Activated T-cell treated with anti-CD3 and anti-CD28 coated beads, Interleukin-2, amount 50 U/mL, for 4 hours (primary cell): ENCODE measurements at regions not wholly inside any gene's neighbourhood (a gene's known extent, or its start where the extent isn't known, plus 50 kb on each side); places are given as distances from the start of the nearest gene placed in this dataset.

Experiments used
- ATAC-seq, 2 donors: fragments of 200-7000 bp; cut with Tn5 transposase; one replicate each; pipeline ENCODE4 v1.10.0; 2021
- DNase-seq: peaks from one replicate; pipeline ENCODE4 v3.0.0-alpha.2; 2020
- H3K27me3 Mint-ChIP-seq: one replicate; pipeline ENCODE4 v1.8.0; 2021; ENCODE audit warnings: low read depth, mixed read lengths
- H3K36me3 Mint-ChIP-seq: one replicate; pipeline ENCODE4 v1.8.0; 2022; ENCODE audit warnings: mixed read lengths; ENCODE audit not compliant: insufficient read depth
- H3K4me1 Mint-ChIP-seq: one replicate; pipeline ENCODE4 v1.8.0; 2021; ENCODE audit warnings: low read depth, mixed read lengths
- H3K4me3 Mint-ChIP-seq: one replicate; pipeline ENCODE4 v1.8.0; 2021; ENCODE audit warnings: mild to moderate bottlenecking, moderate library complexity, mixed read lengths
- H3K9me3 Mint-ChIP-seq: one replicate; pipeline ENCODE4 v1.8.0; 2021; ENCODE audit warnings: mixed read lengths

GRCh38 chr1:57616921-57617320, 193.1 kb upstream of the DAB1 start:
- Mint-ChIP-seq H3K4me3 (no peak overlapping the region), H3K9me3 (no peaks in the 10 kb centered on the region), H3K4me1 (no peaks in the 10 kb centered on the region), H3K27me3 (no peaks in the 10 kb centered on the region), H3K36me3 (no peaks in the 10 kb centered on the region)
- DNase-seq: no peak
- ATAC-seq: no peak

GRCh38 chr1:57615956-57616355, 192.1 kb upstream of the DAB1 start:
- ATAC-seq (no peak), DNase-seq (no peak)
- H3K4me3 Mint-ChIP-seq: no peak overlapping the region
- peaks cover 2% of the 10 kb centered on the region for H3K27me3 Mint-ChIP-seq
- no peaks in the 10 kb centered on the region for H3K36me3 Mint-ChIP-seq
- no peaks in the 10 kb centered on the region for H3K4me1 Mint-ChIP-seq
- no peaks in the 10 kb centered on the region for H3K9me3 Mint-ChIP-seq

- ATAC-seq (no peak), DNase-seq (no peak)
- Mint-ChIP-seq H3K4me1 (no peaks in the 10 kb centered on the region), H3K9me3 (no peaks in the 10 kb centered on the region), H3K27me3 (peaks cover 2% of the 10 kb centered on the region), H3K36me3 (no peaks in the 10 kb centered on the region), H3K4me3 (no peak overlapping the region)
These were observed 189.0 kb upstream of the DAB1 start for GRCh38 chr1:57612833-57613232.

- Mint-ChIP-seq H3K9me3 (no peaks in the 10 kb centered on the region), H3K4me3 (no peak overlapping the region), H3K27me3 (peaks cover 6% of the 10 kb centered on the region), H3K4me1 (peaks cover 1% of the 10 kb centered on the region), H3K36me3 (no peaks in the 10 kb centered on the region)
- ATAC-seq: no peak
- no peak for DNase-seq
These were observed 182.1 kb upstream of the DAB1 start for GRCh38 chr1:57605933-57606332.

- Mint-ChIP-seq H3K4me3 (no peak overlapping the region), H3K36me3 (no peaks in the 10 kb centered on the region), H3K27me3 (peaks cover 6% of the 10 kb centered on the region), H3K4me1 (peaks cover 1% of the 10 kb centered on the region), H3K9me3 (no peaks in the 10 kb centered on the region)
- ATAC-seq: no peak
- no peak for DNase-seq
These were observed 179.8 kb upstream of the DAB1 start for GRCh38 chr1:57603696-57604095.

- Mint-ChIP-seq H3K4me3 (no peak overlapping the region), H3K36me3 (no peaks in the 10 kb centered on the region), H3K9me3 (no peaks in the 10 kb centered on the region), H3K27me3 (no peaks in the 10 kb centered on the region), H3K4me1 (peaks cover 1% of the 10 kb centered on the region)
- DNase-seq (no peak), ATAC-seq (no peak)
These were observed 176.6 kb upstream of the DAB1 start for GRCh38 chr1:57600424-57600823.

- Mint-ChIP-seq H3K27me3 (no peaks in the 10 kb centered on the region), H3K4me1 (no peaks in the 10 kb centered on the region), H3K9me3 (no peaks in the 10 kb centered on the region), H3K36me3 (no peaks in the 10 kb centered on the region), H3K4me3 (no peak overlapping the region)
- no peak for ATAC-seq
- no peak for DNase-seq
These were observed 175.6 kb upstream of the DAB1 start for GRCh38 chr1:57599236-57599994.

- Mint-ChIP-seq H3K4me1 (no peaks in the 10 kb centered on the region), H3K36me3 (no peaks in the 10 kb centered on the region), H3K9me3 (no peaks in the 10 kb centered on the region), H3K4me3 (no peak overlapping the region), H3K27me3 (no peaks in the 10 kb centered on the region)
- DNase-seq: no peak
- ATAC-seq: no peak
These were observed 173.2 kb upstream of the DAB1 start for GRCh38 chr1:57597036-57597435.

- no peak overlapping the region for H3K4me3 Mint-ChIP-seq
- H3K36me3 Mint-ChIP-seq: no peaks in the 10 kb centered on the region
- no peaks in the 10 kb centered on the region for H3K9me3 Mint-ChIP-seq
- ATAC-seq (no peak), DNase-seq (no peak)
- no peaks in the 10 kb centered on the region for H3K27me3 Mint-ChIP-seq
- H3K4me1 Mint-ChIP-seq: no peaks in the 10 kb centered on the region
These were observed 170.1 kb upstream of the DAB1 start for GRCh38 chr1:57594002-57594401.

GRCh38 chr1:57591842-57592241, 168.0 kb upstream of the DAB1 start:
- H3K9me3 Mint-ChIP-seq: no peaks in the 10 kb centered on the region
- no peak for ATAC-seq
- H3K36me3 Mint-ChIP-seq: no peaks in the 10 kb centered on the region
- DNase-seq: no peak
- H3K4me1 Mint-ChIP-seq: no peaks in the 10 kb centered on the region
- H3K27me3 Mint-ChIP-seq: no peaks in the 10 kb centered on the region
- H3K4me3 Mint-ChIP-seq: no peak overlapping the region

GRCh38 chr1:57590978-57591377, 167.1 kb upstream of the DAB1 start:
- Mint-ChIP-seq H3K4me1 (no peaks in the 10 kb centered on the region), H3K36me3 (no peaks in the 10 kb centered on the region), H3K27me3 (no peaks in the 10 kb centered on the region), H3K4me3 (no peak overlapping the region), H3K9me3 (no peaks in the 10 kb centered on the region)
- no peak for DNase-seq
- ATAC-seq: no peak

GRCh38 chr1:57586842-57587241, 163.0 kb upstream of the DAB1 start:
- Mint-ChIP-seq H3K36me3 (no peaks in the 10 kb centered on the region), H3K27me3 (no peaks in the 10 kb centered on the region)
- DNase-seq: no peak

GRCh38 chr1:57578680-57579079, 154.8 kb upstream of the DAB1 start:
- no peaks in the 10 kb centered on the region for H3K27me3 Mint-ChIP-seq
- no peaks in the 10 kb centered on the region for H3K36me3 Mint-ChIP-seq
- no peaks in the 10 kb centered on the region for H3K4me1 Mint-ChIP-seq
- no peaks in the 10 kb centered on the region for H3K9me3 Mint-ChIP-seq
- DNase-seq (no peak), ATAC-seq (no peak)
- H3K4me3 Mint-ChIP-seq: no peak overlapping the region

More at GRCh38 chr1:57586842-57587241, 163.0 kb upstream of the DAB1 start:
- no peak for ATAC-seq
- H3K9me3 Mint-ChIP-seq: no peaks in the 10 kb centered on the region
- no peaks in the 10 kb centered on the region for H3K4me1 Mint-ChIP-seq
- H3K4me3 Mint-ChIP-seq: no peak overlapping the region

GRCh38 chr1:57578099-57578498, 154.2 kb upstream of the DAB1 start:
- H3K4me1 Mint-ChIP-seq: no peaks in the 10 kb centered on the region
- H3K36me3 Mint-ChIP-seq: no peaks in the 10 kb centered on the region
- no peak overlapping the region for H3K4me3 Mint-ChIP-seq
- H3K27me3 Mint-ChIP-seq: no peaks in the 10 kb centered on the region
- ATAC-seq (no peak), DNase-seq (no peak)
- H3K9me3 Mint-ChIP-seq: no peaks in the 10 kb centered on the region

GRCh38 chr1:57576756-57577155, 152.9 kb upstream of the DAB1 start:
- no peak overlapping the region for H3K4me3 Mint-ChIP-seq
- H3K36me3 Mint-ChIP-seq: no peaks in the 10 kb centered on the region
- H3K4me1 Mint-ChIP-seq: no peaks in the 10 kb centered on the region
- H3K9me3 Mint-ChIP-seq: no peaks in the 10 kb centered on the region
- ATAC-seq: no peak
- DNase-seq: no peak
- no peaks in the 10 kb centered on the region for H3K27me3 Mint-ChIP-seq
